GM21529 (cell line): ENCODE measurements at regions not wholly inside any gene's neighbourhood (a gene's known extent, or its start where the extent isn't known, plus 50 kb on each side); places are given as distances from the start of the nearest gene placed in this dataset.

ENCODE experiments used
- ATAC-seq: cut with Tn5 transposase; IDR thresholded peaks from one replicate; pipeline ENCODE4 v1.9.1; 2021; ENCODE audit not compliant: unreplicated experiment

DNA sequence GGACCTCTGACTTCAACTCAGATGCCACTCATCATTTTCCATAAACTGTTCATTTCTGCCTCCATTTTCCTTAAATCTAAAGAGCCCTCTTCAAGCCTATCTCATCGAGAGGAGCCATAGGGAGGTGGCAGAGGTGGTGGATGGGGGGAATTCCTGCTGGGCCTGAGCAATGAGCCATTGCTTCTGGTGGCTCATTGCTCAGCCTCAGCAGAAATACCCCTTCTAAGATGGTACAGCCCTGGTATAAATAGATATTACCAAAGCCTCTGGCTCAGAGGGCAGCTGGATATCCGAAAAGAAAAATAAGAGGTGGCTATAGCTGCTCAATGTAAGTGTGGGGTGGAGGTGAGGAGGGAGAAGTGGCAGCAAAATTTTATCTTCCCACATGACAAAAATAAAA is 313.5 kb downstream of the CAAP1 start:
- ATAC-seq, result no peak

DNA sequence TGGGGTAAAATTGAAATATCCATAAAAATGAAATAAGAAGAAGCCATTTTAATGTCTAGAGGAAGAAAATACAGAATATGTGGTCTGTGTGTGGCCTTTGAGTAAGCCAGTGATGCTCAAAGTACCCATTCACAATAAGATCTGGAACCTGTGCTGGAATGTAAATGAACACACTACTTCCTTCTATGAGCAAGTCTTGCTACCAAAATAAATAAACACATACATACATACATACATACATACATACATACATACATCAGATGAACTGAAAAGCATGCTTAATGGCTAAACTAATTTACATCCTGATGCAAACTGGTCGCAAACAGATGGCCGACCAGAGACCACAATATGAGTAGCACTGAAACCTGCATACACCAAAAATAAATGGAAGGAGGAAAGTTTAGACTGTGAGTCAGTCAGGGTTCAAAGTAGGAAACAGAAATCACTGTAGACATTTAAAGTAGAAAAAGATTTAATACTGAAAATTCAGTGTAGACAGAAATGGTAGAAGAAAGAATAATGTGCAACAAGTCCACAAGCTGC is 317.6 kb downstream of the CAAP1 start:
- ATAC-seq, result no peak

DNA sequence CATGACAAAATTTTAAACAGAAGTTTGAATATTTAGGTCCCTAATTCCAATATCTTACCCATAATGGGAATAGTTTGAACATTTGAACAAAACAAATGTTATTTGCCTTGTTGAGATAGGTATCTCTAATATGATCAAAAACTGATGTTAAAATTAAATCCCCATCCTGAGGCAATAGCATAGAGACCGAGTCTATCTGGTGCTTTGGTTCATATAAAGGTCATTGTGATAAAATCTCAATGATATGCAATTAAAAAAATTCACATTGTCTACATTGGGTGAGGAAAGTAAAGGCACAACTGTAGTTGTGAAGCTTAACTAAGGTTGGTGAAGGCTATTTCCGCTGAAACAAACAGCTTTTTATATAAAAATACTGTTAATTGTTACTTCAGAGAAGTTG is 318.3 kb downstream of the CAAP1 start:
- no peak for ATAC-seq

DNA sequence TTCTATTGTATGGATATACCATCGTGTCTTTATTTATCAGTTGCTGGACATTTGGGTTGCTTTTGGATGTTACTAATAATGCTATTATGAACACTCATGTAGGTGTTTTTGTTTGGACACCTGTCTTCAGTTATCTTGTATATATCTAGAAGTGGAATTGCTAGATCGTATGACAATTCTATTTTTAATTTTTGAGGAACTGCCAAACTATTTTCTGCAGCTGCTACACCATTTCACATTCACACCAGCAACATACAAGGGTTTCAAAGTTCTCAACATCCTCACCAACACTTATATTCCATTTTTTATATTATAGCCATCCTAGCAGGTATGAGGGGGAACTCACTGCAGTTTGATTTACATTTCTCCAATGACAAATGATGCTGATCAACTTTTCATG is 324.6 kb downstream of the CAAP1 start:
- ATAC-seq, result no peak

DNA sequence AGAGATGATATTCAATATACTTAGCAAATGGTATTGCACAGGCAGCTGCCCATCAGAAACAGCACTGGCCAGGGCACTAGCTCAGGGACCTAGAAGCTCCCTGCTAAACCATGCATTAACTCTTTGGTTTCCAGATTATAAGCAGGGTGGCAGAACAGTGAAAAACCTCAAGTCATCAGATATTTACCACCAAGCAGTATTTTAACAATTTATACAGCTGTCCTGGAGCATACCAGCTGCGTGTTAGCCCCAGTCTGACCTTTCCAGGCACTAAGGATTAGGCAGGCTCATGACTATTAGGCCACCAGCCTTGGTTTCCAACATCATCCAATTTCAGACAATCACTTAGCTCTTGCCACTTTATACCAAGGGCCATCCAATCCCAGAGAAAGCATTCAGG is 326.5 kb downstream of the CAAP1 start:
- no peak for ATAC-seq

DNA sequence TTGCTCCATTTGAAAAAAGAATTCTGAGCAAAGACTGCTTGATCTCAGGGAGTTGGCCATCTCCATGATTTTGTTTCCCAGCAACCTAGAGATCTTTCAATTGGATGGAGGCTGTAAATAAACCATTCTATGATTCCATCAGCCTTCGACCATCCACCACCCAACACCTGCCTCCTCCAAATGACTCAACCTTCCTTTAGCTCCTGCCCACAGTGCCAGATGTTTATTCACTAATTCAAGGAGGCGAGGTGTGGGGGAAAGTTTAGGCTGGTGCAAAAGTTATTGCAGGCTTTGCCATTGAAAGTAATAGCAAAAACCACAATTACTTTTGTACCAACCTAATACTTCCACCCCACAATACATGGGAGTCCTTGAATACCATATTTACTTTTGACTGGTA is 327.5 kb downstream of the CAAP1 start:
- no peak for ATAC-seq

DNA sequence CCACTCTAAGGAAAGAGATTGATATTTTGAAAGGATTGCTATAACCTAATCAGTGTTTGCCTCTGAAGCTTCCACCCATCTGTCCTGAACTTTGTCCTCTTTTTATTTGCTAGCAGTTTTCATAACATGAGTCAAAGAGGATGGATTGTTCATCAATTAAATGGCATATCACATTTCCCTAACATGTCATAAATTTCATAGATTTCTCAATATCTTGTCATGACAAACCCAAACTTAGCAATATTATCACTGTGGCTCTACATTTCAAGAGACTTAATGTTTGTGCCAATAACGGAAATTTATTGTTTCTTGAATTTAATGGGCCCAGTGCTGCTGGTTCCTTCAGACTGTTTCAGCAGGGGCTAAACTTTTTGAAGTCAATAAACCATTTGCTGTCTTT is 330.3 kb downstream of the CAAP1 start:
- no peak for ATAC-seq

DNA sequence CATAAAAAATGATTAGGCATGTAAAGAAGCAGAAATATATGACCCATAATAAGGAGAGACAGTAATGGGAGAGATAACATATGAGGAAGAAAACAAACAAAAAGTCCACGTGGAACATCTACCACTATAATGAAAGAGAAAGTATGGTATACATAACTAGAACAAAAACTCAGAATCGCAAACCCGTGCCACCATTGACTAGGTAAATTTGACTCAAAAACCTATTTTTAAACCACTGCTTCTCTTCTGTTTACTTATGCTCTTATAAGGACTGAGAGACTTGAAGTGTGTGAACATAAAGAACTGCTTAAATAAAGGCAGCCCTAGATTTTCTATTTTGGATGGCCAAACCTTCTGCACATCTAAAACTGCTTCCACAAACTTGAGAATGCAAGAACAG is 330.7 kb downstream of the CAAP1 start:
- peak; percentile 56 for ATAC-seq

DNA sequence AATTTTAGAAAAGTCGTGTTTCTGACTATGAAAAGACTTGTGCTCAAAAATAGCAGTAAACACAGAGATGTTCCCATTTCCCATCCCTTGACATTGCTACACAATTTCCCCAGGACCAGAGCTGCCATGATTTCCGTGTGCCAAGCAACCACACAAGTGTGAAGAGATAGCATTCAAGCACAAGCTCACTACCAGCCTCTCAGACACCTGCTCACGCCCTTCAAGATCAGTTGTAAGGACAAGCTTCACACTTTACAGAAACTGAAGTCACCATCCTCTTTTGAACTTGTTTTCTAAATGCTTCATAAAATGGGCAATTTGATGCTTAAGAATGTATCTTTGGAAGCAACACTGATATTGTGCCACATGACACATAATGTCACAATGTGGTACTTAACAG is 333.1 kb downstream of the CAAP1 start:
- no peak for ATAC-seq

DNA sequence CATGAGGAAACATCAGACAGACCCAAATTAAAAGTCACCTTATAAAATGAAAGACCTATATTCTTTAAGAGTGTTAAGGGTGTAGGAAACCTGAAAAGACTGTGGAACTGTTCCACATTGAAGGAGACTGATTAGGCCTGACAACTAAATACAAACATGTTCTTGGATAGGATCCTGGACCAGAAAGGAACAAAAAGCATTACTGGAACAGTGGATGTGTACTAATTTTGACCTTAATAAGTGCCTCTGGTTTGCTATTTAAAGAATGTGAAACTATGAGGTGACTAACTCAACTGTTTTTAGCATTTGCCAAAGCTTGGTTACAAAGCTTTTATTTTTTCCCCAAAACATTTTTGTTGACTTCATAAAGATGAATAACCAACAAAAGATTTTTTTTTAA is 340.6 kb downstream of the CAAP1 start:
- ATAC-seq, result no peak

DNA sequence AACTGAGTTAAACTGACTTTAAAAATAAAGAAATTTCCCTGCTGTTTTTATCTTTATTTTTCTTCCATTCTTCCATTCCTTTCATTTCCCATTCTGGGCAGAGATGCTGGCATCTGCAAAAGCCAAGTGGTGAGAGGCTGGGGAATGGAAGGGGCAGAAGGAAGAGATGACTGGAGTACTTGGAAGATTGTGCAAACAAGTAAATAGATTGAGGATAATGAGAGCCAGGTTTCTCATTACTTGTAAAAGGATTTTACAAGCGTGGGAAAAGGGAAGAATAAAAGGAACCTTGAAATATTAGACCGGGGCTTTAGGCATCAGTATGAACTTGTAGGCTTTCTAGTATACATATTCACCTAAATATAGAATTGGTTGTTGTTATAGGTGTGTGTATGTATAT is 341.2 kb downstream of the CAAP1 start:
- ATAC-seq, result no peak

DNA sequence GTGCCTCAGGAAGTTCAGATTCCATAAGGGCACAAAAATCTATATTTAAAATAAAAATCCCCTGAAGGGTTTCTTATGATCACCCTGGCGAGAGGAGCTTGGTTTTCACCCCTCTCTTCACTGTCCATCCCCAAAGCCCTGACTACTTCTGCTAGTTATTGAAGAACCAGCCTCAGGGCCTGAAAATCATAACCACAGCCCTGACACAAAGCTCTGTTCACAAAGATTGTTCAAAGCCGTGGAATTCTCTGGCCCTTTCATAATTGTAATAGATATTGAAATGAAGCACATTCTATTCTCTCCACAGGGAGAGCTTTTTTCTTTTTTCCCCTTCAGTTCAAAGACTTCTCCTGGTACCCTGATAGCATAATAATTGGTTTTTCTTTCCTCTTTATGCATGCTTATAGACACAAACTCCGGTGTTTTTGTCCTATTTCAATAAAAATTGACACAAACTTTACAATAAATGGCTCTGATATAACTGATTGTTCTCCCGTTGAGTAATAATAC is 343.8 kb downstream of the CAAP1 start:
- no peak for ATAC-seq

DNA sequence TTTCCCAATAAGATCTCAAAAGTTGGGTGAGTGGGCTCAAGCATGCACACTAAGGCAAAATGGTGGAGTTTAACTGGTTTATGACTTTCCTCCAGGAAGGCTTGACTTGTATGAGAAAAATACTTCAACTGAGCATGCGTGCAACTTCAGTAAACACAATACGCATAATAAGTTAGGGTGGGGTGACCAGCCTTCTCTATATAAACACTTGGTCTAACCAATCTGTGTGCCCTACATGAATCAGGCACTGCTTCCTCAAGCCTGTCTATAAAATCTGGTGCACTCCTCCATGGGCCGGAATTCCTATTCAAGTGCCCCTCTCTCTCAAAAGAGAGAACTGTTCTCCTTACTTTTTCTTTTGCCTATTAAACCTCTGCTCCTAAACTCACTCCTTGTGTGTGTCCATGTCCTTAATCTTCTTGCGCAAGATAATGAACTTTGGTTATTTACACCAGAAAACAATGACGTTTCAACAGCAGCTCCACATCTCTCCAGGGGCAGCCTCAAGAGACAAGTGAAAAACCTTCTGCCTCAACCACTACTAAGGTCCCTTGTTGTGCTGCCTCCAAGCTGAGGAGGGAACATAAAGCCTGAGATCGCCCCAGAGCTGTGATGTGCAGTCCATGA is 352.6 kb downstream of the CAAP1 start:
- ATAC-seq, result no peak

DNA sequence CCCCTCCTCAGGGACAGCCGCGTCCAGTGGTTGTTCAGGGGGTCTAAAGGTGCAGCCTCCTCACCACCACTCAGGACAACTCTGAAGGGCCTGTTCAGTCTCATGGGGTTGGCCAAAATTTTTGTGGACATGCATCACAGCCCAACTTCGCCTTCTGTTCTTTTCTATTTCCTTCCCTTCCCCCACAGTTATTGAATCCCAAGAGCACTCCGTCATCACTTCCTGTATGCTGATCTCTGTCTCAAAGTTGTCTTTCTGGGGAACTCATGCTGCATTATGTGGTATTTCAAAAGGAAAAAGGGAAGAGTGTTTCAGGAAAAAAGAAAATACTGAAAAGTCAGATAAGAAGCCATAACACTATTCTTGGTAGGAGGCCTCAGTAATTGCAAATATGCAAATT is 355.4 kb downstream of the CAAP1 start:
- no peak for ATAC-seq

DNA sequence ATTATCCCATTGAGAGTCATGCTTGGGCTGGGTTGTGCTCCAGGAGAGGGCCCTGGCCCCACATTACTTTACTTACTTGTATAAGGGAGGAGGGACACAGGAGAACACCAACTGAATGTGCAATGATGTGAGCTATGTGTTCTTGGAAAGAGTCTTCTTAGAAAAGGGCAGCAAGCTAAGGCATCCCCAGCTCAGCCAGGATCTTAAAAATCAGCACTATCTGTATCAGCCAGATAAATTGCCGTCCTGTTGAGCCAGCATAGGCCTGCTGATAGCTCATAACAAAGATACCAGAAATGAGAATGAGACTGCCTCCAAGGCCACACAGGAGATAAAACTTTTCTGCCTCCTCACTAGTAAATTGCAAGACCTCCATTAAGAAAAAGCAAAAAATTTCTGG is 357.5 kb downstream of the CAAP1 start:
- ATAC-seq, result no peak

DNA sequence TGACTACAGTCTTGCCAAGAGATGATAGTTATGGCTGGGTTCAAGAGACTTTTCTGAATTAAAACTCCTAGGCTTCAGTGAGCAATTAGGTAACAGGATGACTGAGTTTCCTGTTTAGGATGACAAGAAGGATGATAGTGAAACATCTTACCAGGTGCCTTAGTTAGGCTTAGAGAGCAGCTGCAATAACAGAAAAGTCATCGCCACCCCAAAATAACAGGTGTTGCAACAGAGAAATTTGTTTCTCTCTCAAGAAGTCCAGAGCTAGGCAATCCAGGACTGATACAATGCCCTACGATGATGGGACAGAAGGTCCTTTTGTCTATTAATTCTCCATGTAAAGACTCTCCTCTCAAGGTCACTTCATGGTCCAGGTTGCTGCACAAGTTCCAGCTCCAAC is 361.8 kb downstream of the CAAP1 start:
- no peak for ATAC-seq

DNA sequence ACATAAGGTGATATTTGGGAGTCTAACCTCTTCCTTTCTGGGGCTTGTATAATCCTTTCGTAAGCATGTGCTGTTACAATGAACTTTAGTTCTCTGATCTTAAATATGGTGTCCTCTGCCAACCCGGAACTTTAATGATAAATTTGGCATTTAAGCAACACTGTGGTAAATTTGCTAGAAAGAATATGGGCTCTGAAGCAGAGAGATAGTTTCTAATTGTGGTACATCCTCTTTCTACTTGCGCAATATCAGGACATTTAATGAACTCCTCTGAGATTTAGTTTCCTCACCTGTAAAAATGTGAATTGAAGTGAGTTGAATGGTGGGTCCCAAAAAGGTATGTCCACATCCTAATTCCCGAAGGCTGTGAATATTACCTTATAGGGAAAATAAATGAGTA is 364.7 kb downstream of the CAAP1 start:
- no peak for ATAC-seq

DNA sequence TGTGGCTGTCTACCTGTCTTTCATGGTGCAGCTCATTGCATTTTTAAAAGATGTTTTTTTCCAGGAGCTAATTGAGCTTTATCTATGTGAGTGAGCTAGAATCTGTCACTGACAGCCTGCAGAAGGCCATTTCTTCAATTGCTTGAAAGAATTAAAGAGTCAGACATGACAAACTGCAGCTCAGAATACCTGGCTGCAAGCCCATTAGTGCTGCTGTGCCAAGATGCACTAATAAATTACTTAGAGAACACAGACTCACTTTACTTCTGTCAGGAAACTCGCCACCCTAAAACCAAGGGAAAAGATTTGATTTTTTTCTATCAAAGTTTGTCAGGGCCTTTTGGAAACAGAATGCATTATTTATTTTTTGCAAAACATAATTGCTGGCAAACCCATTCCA is 368.3 kb downstream of the CAAP1 start:
- no peak for ATAC-seq

DNA sequence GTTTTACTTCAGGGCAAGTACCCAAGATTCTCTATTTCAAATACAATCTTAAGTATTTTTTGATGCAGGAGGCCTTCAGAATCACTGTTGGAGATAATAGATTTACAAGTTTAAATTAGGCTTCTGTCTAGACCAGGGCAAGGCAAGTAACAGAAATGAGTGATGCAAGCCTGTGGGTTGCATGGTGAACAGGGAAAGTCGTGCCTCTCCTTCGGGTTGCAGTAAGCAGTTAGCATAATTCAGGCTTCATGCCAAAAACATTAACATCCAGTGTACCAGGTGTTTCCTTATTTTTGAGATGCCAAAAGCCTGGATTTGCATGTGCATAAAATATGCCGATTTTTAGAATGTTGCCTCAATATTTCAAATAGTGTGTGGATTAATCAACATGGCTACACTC is 369.0 kb downstream of the CAAP1 start:
- ATAC-seq, result no peak

DNA sequence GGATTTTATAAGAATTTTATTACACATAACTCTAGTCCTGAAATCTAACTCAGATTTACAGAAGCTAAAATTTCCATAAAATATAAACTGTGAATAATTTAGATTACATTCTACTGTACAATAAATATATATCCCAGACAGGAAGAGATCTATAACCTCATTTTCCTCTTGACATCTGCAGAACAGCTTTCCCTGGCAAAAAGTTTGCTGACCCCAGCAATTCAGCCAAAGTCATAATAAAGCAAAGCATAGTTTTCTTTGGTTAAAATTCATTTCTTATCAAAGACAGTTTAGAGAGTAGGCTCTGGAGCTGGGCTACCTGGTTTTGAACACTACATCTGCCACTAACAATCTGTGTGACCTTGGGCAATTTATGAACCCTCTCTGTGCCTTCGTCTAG is 372.5 kb downstream of the CAAP1 start:
- no peak for ATAC-seq

DNA sequence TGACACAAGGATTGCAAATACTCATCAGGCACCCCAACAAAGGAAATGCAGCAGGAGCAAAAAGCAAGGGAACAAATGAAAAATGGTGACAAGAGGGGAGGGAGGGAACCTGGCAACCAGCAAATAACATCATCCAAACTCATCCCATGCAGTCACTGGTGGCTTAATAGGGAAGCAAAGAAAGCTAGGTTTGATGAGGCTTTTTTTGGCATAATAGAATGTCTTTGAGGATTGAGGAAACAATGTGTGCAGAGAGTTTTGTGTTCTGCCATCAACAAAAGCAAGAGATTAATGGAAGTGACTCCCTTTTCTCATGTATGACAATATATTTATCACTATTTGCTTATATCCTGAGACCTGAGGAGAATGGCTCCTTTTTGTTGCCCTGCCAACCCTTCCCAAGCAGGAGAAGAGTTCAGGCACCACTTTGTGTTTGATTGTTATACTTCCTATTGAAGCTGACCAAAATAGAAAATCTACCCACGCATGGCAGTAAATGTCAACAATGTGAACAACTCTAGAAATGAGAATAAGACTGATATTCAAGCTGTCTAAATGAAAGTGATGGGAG is 375.7 kb downstream of the CAAP1 start:
- no peak for ATAC-seq

DNA sequence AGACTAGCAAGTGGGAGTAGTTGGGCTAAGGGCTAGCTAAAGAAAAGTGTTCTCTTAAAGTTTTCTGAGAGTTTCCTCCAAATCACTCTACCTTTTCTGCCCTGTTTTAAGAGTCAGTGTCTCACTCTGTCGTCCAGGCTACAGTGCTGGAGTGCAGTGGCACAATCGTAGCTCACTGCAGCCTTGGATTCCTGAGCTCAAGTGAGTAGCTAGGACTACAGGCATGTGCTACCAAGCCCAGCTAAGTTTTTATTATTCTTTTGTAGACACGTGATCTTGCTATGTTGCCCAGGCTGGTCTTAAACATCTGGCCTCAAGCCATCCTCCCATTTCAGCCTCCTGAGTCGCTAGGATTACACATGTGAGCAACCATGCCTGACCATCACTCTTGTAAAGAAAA is 378.9 kb downstream of the CAAP1 start:
- no peak for ATAC-seq

DNA sequence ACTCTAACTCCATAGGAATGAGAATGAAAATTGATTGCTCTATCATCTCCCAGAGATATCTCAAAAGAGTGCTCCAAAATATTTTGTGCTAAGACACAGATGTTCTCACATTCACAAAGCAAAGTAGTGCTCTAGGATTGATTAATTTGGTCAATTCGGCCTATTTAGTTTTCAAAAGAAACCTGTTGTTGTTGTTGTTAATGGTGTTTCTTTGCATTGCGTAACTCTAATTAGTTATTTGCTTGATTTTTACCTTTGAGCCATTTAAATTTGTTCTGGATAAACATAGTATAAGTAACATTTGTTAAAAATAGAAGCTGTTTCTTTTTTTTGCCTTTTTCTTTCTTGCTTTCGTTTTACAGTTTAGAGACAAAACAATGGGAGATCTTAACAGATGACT is 382.5 kb downstream of the CAAP1 start:
- ATAC-seq, result no peak
